ENCODE measurements at regions not wholly inside any gene's neighbourhood (a gene's known extent, or its start where the extent isn't known, plus 50 kb on each side); places are given as distances from the start of the nearest gene placed in this dataset.
"Not testable (repeated sequence)": the region's sequence is repeated elsewhere in the genome, so short reads cannot be mapped to it uniquely, and the experiment has no call there.

GRCh38 chr4:11069083-11069482 is 359.6 kb downstream of the HS3ST1 start:
- no peak for DNase-seq (ENCODE audit: low read depth)
- H3K4me3 ChIP-seq (ENCODE audit: low read depth, low read length), result no peak overlapping the region
- TF ChIP-seq CTCF (IDR thresholded peaks at IDR 0.05; ENCODE audit: insufficient read depth, low read depth, low read length), result no peak

- DNase-seq (ENCODE audit: low read depth); H3K4me3 ChIP-seq (ENCODE audit: low read depth, low read length): not testable (repeated sequence)
Measured at GRCh38 chr4:11066584-11066983, 362.1 kb downstream of the HS3ST1 start.

- H3K4me3 ChIP-seq (ENCODE audit: low read depth, low read length); DNase-seq (ENCODE audit: low read depth): not testable (repeated sequence)
Measured at GRCh38 chr4:11060637-11061036, 368.1 kb downstream of the HS3ST1 start.

DNA sequence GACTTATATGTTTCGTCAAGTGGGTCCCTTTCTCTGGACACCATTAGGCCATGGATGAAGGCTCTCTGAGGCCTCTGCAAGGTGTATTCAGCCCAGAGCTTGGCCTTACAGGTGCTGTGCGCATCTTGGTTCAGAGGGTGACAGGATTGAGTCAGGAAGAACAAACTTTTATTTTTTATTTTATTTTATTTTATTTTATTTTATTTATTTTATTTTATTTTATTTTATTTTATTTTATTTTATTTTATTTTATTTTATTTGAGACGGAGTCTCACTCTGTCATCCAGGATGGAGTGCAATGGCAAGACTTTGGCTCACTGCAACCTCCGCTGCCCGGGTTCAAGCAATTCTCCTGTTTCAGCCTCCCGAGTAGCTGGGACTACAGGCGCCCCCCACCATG is 370.4 kb upstream of the CLNK start:
- DNase-seq (ENCODE audit: low read depth); H3K4me3 ChIP-seq (ENCODE audit: low read depth, low read length): not testable (repeated sequence)

GRCh38 chr4:11053601-11054220 is 369.1 kb upstream of the CLNK start:
- H3K4me3 ChIP-seq (ENCODE audit: low read depth, low read length), result no peak overlapping the region
- no peak for DNase-seq (ENCODE audit: low read depth)
- no peak for TF ChIP-seq CTCF (IDR thresholded peaks at IDR 0.05; ENCODE audit: insufficient read depth, low read depth, low read length)

GRCh38 chr4:11051181-11051580 is 366.6 kb upstream of the CLNK start:
- TF ChIP-seq CTCF (IDR thresholded peaks at IDR 0.05; ENCODE audit: insufficient read depth, low read depth, low read length), result no peak

GRCh38 chr4:11050766-11051165 is 366.2 kb upstream of the CLNK start:
- TF ChIP-seq CTCF (IDR thresholded peaks at IDR 0.05; ENCODE audit: insufficient read depth, low read depth, low read length), result no peak
- no peak overlapping the region for H3K4me3 ChIP-seq (ENCODE audit: low read depth, low read length)
- DNase-seq (ENCODE audit: low read depth), result no peak

More at GRCh38 chr4:11051181-11051580, 366.6 kb upstream of the CLNK start:
- no peak overlapping the region for H3K4me3 ChIP-seq (ENCODE audit: low read depth, low read length)
- DNase-seq (ENCODE audit: low read depth), result no peak

DNA sequence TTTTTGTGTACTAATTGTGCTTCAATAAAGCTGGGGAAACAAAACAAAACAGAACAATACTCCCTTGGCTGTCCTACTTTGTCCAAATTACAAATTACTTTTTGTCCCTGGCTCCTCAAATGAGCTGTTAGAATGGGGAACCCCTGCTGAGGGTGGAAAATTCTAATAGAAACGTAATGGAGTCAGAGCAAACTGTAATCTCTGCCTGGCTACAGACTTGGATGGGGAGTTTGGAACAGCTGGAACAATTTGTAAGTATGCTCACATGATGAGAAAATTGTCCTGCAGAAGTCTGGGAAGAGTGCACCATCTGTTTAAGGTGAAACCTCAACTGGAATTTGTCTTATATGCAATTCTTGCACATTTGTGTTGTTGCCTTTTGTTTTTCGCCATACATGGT is 364.4 kb upstream of the CLNK start:
- no peak overlapping the region for H3K4me3 ChIP-seq (ENCODE audit: low read depth, low read length)
- TF ChIP-seq CTCF (IDR thresholded peaks at IDR 0.05; ENCODE audit: insufficient read depth, low read depth, low read length), result no peak
- DNase-seq (ENCODE audit: low read depth), result no peak
